ENCODE measurements at regions not wholly inside any gene's neighbourhood (a gene's known extent, or its start where the extent isn't known, plus 50 kb on each side); places are given as distances from the start of the nearest gene placed in this dataset.

- no peaks in the 10 kb centered on the region for H3K9me3 ChIP-seq (ENCODE audit: low read length)
- H3K27ac ChIP-seq (ENCODE audit: low read length): no peak overlapping the region
- no peak for TF ChIP-seq CTCF (conservative IDR thresholded peaks at IDR 0.05; ENCODE audit: low read depth, low read length)
- no peak for TF ChIP-seq EZH2phosphoT487 (IDR thresholded peaks at IDR 0.05; ENCODE audit: borderline replicate concordance, low read length)
- no peak for TF ChIP-seq EZH2 (IDR thresholded peaks at IDR 0.05; ENCODE audit: low read length, unreplicated experiment)
- no peak overlapping the region for H3K9ac ChIP-seq (ENCODE audit: low read length)
- no peaks in the 10 kb centered on the region for H3K36me3 ChIP-seq (ENCODE audit: low read depth, low read length)
- POLR2A ChIA-PET (ENCODE audit: unreplicated experiment): interaction anchor here (0.6 kb wide), 1 partner anchor 766 kb away, joined by 5 read pairs; no protein-coding TSS in a partner anchor
- H3F3A ChIP-seq (ENCODE audit: low read length, unreplicated experiment): no peaks in the 10 kb centered on the region
- no peaks in the 10 kb centered on the region for H3K9me2 ChIP-seq (replicated peaks; ENCODE audit: low read length)
- CTCF ChIA-PET: no interaction called here
- H3K27me3 ChIP-seq (ENCODE audit: low read length): peaks cover 18% of the 10 kb centered on the region; the same call in 1 of the 2 replicates
- no peaks in the 10 kb centered on the region for H3K4me1 ChIP-seq (ENCODE audit: insufficient read depth, low read length)
- ATAC-seq (peak; percentile 66), DNase-seq (no peak)
- H4K20me1 ChIP-seq (ENCODE audit: low read length): no peaks in the 10 kb centered on the region
- no peak overlapping the region for H3K4me3 ChIP-seq (ENCODE audit: low read length)
- no peaks in the 10 kb centered on the region for H3K79me2 ChIP-seq (ENCODE audit: low read length)
- intact Hi-C loops (cut with micrococcal nuclease): no loop called here
- BruUV-seq (replicated peaks): no TSS peak
- H3K4me2 ChIP-seq (ENCODE audit: low read length): peak overlapping the region; percentile 37; the same call in 1 of the 2 replicates
- no peak overlapping the region for H2AFZ ChIP-seq (ENCODE audit: low read length)
Observed at GRCh38 chr6:90722648-90723047, 135.8 kb upstream of the MAP3K7 start.

GRCh38 chr6:90720404-90720803 is 133.5 kb upstream of the MAP3K7 start:
- BruUV-seq (replicated peaks): no TSS peak
- CTCF ChIA-PET: no interaction called here
- ATAC-seq: no peak

More at GRCh38 chr6:90720404-90720803, 133.5 kb upstream of the MAP3K7 start:
- Histone ChIP-seq H3K4me1 (ENCODE audit: insufficient read depth, low read length) (no peaks in the 10 kb centered on the region), H3K36me3 (ENCODE audit: low read depth, low read length) (no peaks in the 10 kb centered on the region), H3K27me3 (ENCODE audit: low read length) (peaks cover 35% of the 10 kb centered on the region), H3K4me2 (ENCODE audit: low read length) (no peak overlapping the region), H3K79me2 (ENCODE audit: low read length) (no peaks in the 10 kb centered on the region), H3K9me3 (ENCODE audit: low read length) (no peaks in the 10 kb centered on the region), H3K27ac (ENCODE audit: low read length) (no peak overlapping the region), H3K9me2 (replicated peaks; ENCODE audit: low read length) (no peaks in the 10 kb centered on the region), H2AFZ (ENCODE audit: low read length) (no peak overlapping the region), H3F3A (ENCODE audit: low read length, unreplicated experiment) (no peaks in the 10 kb centered on the region), H3K9ac (ENCODE audit: low read length) (no peak overlapping the region), H3K4me3 (ENCODE audit: low read length) (no peak overlapping the region), H4K20me1 (ENCODE audit: low read length) (no peaks in the 10 kb centered on the region)
- no peak for TF ChIP-seq EZH2phosphoT487 (IDR thresholded peaks at IDR 0.05; ENCODE audit: borderline replicate concordance, low read length)
- no peak for TF ChIP-seq EZH2 (IDR thresholded peaks at IDR 0.05; ENCODE audit: low read length, unreplicated experiment)
- TF ChIP-seq CTCF (conservative IDR thresholded peaks at IDR 0.05; ENCODE audit: low read depth, low read length): no peak
- intact Hi-C loops (cut with micrococcal nuclease): no loop called here
- no peak for DNase-seq
- POLR2A ChIA-PET (ENCODE audit: unreplicated experiment): no interaction called here

Data from PC-3 (cell line).